ENCODE measurements at regions not wholly inside any gene's neighbourhood (a gene's known extent, or its start where the extent isn't known, plus 50 kb on each side); places are given as distances from the start of the nearest gene placed in this dataset.

GRCh38 chr18:34493566-34494358 lies 216.3 kb upstream of the DTNA start:
- no peak for TF ChIP-seq CTCF (IDR thresholded peaks at IDR 0.05; ENCODE audit: low read depth, low read length)
- DNase-seq (ENCODE audit: extremely low read depth, low read depth): no peak

- DNase-seq (ENCODE audit: extremely low read depth, low read depth): no peak
- no peak for TF ChIP-seq CTCF (IDR thresholded peaks at IDR 0.05; ENCODE audit: low read depth, low read length)
Observed at GRCh38 chr18:34494359-34494696, 215.8 kb upstream of the DTNA start.

- TF ChIP-seq CTCF (IDR thresholded peaks at IDR 0.05; ENCODE audit: low read depth, low read length): no peak
Observed at GRCh38 chr18:34495506-34495905, 214.6 kb upstream of the DTNA start.

GRCh38 chr18:34501553-34501952 lies 208.5 kb upstream of the DTNA start:
- DNase-seq (ENCODE audit: extremely low read depth, low read depth): no peak
- no peak for TF ChIP-seq CTCF (IDR thresholded peaks at IDR 0.05; ENCODE audit: low read depth, low read length)

More at GRCh38 chr18:34495506-34495905, 214.6 kb upstream of the DTNA start:
- DNase-seq (ENCODE audit: extremely low read depth, low read depth): no peak

- DNase-seq (ENCODE audit: extremely low read depth, low read depth): no peak
- TF ChIP-seq CTCF (IDR thresholded peaks at IDR 0.05; ENCODE audit: low read depth, low read length): no peak
Observed at GRCh38 chr18:34506198-34506597, 203.9 kb upstream of the DTNA start.

- no peak for TF ChIP-seq CTCF (IDR thresholded peaks at IDR 0.05; ENCODE audit: low read depth, low read length)
- DNase-seq (ENCODE audit: extremely low read depth, low read depth): no peak
Observed at GRCh38 chr18:34509163-34509562, 200.9 kb upstream of the DTNA start.

- DNase-seq (ENCODE audit: extremely low read depth, low read depth): no peak
- TF ChIP-seq CTCF (IDR thresholded peaks at IDR 0.05; ENCODE audit: low read depth, low read length): no peak
Observed at GRCh38 chr18:34509879-34510586, 200.1 kb upstream of the DTNA start.

Measured in AG09319 (cell line).